HG03025 (cell line): ENCODE measurements at regions not wholly inside any gene's neighbourhood (a gene's known extent, or its start where the extent isn't known, plus 50 kb on each side); places are given as distances from the start of the nearest gene placed in this dataset.

Source experiments
- ATAC-seq: cut with Tn5 transposase; IDR thresholded peaks from one replicate; pipeline ENCODE4 v1.9.1; 2021; ENCODE audit warnings: mild to moderate bottlenecking, moderate library complexity; ENCODE audit not compliant: unreplicated experiment, low FRiP score

DNA sequence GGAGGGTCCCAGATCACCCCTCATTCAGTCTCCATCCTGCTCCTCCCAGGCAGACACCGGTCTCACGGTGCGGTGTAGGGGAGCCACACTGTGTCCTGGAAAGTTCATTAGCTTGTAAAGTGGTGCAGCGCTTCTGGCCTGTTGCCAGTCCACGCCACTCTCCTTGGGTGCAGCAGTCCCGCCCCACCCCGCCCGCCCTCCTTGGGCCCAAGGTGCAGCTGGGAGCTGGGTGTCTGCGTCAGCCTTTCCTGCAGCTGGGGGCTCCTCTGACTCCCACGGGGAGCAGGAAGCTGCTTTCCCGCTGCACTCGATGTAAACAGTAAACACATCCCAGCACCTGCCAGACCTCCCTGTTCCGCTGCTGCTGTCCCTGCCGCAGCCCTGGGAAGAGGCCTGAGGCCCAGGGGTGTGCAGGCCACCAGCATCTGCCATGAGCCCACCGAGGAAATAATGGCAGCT, 53.8 kb upstream of the ASB18 start:
- no peak for ATAC-seq

GRCh38 chr2:236318401-236318800, 54.2 kb upstream of the ASB18 start:
- ATAC-seq = no peak

DNA sequence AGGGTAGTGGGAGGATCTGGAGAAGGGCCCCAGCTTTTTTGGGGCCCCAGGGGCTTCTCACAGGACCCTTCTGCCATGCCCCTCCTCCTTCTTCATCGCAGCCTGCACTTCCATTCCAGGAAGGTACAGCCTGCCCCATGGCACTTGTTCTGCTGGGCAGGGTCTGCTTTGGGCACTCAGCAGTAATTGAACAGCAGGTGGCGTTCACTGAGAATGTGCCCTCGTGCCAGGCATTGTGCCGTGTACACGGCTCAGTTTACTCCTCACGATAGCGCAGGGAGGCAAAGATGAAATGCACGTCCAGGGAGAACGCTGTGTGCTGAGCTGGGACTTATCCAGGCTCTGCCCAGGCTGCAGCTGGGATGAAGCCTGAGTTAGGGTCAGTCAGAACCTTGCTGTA, 54.8 kb upstream of the ASB18 start:
- ATAC-seq = no peak

- ATAC-seq = no peak
Observed at GRCh38 chr2:236321415-236321814, 57.2 kb upstream of the ASB18 start.

DNA sequence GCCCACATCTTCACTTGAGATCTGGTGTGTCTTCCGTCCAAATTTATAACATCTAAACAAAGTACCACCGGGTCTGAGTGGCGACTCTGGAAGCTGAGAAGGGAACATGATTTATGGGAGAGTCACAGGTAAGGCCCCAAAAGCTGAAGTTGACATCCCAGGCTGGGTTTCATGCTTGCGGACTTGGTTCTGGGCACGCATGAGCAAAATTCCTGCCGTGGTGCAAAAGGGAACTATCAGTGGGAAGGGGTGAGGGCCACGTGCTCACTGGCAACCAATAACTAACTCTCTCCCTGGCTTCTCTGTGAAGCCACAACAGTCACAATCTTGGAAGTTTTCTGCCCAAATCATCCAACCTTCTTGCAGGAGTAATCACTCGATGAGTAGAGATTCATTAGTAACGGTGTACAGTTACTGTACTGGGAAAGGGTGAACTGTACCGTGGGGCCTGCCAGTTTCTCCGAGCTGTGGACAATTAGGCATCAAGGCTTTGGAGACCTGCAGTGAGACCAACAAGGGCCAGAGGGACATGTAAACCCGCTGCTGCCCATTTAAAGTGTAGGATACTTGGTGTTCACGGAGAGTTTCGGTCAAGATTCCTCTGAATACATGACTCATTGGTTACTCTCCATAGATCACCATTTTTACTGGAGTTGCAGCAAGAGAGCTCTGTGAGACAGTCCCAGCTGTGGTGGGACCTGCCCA, 69.4 kb upstream of the ASB18 start:
- no peak for ATAC-seq

DNA sequence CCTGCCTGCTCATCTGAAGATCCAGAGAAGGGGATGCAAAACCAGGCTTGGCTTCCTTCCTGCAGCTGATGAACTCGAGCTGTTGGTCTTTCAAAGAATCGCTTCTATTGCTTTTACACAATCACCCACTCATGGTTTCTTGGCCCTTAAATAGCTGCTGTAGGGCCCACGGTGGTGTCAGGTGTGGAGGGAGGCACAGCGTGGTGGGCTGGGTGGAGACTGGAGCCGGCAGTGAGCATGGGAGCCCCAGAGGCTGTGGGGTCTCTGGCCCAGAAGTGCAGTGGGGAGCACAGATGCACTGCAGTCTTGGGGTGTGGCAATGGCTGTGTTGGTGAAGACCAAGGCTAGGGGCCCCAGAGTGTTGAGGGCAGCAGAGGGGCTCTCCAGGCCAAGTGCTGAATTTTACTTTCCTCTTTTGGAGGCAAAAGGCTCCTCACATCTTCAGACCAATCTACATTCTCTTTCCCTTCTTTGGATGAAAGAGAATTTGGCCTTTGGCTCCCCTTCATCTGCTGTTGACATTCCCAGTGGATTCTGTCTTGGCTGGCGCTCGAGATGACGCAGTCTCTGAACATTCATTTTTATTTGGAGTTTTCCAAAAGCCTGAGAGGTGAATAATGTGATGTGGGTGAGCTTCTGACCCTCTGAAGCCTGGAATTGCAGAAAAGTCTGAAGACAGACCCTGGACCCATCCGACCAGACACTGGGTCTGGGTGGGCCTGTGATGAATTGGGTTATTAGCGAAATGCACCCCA, 70.1 kb upstream of the ASB18 start:
- ATAC-seq = no peak

DNA sequence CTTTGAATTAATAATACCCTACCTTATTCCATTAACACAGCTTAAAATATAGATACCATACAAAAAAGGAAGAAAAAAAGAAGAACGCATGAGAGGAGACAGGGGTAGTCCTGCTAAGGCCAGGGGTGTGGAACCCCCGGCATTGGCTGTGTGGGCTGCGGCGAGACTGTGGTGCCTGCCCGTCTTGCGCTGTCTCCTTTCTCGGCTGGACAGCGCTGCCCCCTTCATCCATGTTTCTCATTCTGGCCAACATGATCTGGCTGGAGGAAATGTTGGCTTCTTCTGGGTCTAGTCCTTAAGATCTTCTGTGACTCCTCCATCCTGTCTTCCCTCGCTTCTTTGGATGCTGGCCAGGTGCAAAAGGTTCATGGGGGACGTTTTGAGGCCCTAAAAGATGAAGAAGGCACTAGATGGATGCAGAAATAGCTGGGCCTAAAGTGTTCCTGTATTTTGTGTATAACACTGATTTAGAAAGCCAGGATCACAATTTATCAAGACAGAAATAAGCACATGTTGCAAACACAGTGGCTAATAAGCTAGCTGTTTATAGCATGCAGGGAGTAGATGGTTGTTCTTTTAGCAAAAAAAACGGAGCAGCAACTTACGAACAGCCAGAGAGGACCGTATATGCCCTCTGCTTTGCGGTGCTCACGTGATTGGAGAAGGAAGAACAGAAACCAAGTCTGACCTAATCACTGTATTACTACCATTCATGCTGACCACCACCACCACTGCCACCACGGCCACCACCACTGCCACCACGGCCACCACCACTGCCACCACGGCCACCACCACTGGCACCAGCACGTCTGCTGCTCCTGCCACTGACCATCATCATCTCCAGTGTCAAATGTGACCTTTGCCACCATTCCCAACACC, 71.7 kb upstream of the ASB18 start:
- ATAC-seq = no peak

GRCh38 chr2:236336575-236337464, 72.6 kb upstream of the ASB18 start:
- ATAC-seq = no peak

DNA sequence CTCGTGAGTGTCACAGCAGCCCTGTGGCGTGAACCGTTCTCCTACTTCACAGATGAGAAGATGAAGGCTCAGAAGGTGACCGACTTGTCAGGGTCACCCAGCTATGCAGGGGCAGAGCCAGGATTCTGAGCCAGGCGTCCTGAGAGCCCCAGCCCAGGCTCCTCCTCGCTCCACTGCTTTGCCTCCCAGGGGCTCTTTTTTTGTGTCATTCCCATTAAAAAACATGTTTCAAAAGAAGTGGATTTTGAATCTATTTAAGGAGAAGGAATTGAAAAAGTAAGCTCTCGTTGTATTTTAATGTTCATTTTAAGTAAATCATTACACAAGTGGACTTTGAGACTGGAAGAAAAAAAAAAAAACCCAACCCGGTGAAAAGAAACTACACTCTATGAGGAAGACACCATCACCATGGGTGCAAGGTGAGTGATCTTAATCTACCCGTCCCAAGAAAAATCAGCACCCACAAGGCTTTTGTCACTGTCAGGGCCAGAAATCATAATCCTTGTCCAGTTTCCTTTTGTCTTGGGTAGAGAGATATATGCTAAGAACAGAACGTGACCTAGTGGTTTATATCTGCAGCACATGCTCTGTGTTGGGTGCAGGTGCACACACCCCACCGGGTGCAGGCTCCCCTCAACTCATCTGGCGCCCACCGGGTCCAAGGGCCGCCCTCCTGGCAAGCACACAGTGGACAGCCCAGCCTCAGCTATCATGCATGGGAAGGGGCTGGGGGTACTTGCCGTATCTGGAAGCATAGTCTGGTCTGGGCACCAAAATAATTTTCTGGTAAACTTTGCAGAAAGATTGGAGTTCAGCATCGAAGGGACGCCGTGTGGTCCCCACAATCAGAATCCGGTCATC, 73.5 kb upstream of the ASB18 start:
- no peak for ATAC-seq

DNA sequence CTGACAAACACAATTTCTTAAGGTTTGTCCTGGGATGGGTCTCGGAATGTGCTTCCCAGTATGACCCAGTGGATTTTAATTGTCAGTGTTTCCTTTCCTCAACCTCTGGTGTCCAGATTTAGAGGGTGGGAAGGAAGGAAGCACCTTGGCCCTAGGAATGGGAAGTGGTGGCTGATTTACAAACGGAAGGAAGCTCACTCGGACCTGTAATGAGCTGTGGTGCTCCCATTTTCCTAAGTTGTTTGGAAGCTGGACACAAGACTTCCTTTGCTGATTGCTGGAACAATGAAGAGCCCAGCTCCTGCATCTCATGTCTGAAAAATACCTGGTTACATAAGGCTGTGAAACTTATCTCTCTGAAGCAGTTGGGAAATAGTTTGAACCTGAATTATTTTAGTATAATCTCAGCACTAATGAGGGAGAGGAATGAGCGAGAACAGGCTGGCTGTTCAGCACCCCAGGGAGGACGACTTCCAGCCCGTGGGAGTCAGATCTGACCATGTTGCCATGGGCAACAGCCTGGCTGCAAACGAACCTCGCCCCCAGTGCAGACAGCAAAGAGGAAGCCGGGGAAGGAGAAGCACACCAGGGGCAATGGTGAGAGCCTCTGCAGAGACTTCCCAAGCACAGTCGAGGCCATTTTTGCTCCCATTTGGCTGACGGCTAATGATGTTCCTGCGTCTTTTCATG, 74.4 kb upstream of the ASB18 start:
- no peak for ATAC-seq

DNA sequence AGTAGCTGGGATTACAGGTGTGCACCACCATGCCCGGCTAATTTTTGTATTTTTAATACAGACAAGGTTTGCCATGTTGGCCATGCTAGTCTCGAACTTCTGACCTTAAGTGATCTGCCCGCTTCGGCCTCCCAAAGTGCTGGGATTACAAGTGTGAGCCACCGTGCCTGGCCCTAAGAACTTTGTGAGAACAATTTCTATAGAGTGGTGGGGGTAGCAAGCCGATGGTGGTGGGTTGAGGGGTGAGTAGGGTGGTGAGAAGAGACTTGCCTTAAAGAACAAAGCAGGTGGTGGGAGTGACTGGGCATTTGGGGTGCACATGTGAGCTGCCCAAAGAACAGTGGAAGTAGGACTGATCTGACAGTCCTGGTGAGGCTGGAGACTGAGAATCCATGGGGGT, 76.0 kb upstream of the ASB18 start:
- no peak for ATAC-seq

GRCh38 chr2:236341067-236341466, 76.9 kb upstream of the ASB18 start:
- no peak for ATAC-seq

- no peak for ATAC-seq
Observed at GRCh38 chr2:236341721-236342120, 77.5 kb upstream of the ASB18 start.

DNA sequence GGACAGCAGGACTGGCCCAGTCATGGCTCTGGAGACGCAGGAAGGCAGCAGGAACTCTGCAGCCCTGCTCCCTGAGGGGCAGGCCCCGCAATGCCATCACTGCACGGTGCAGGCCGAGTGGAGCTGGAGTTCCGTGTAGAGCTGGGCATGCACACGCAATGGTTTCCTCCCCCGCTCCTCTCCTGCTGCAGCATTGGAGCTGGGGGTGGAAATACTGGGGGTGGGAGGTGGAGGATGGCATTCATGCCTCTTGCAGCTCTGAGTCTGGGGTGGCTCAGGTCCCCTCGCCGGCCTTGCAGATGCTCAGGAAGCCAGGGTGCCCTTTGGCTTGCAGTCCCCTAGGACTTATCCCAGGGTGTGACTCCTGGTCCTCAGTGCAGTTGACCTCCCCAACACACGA, 78.3 kb upstream of the ASB18 start:
- ATAC-seq = no peak

GRCh38 chr2:236342951-236343350, 78.7 kb upstream of the ASB18 start:
- no peak for ATAC-seq

- ATAC-seq = no peak
Observed at GRCh38 chr2:236343400-236344161, 79.4 kb upstream of the ASB18 start.

DNA sequence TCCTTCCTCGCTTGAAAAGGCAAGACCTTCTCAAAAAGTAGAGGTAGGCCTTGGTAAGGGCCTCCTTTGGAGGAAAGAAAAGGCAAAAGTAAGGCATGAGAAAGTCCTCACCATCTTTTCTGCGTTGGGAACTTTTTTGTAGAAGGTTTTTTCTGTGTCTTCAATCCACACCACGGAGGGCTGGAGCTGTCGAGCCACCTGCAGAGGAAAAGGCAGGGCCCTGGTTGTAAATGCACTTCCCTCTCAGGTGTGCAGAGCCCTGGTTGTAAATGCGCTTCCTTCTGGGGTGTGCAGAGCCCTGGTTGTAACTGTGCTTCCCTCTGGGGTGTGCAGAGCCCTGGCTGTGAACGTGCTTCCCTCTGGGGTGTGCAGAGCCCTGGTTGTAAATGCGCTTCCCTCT, 80.2 kb upstream of the ASB18 start:
- ATAC-seq = no peak
